Activated CD4-positive, alpha-beta memory T cell treated with anti-CD3 and anti-CD28 coated beads for 36 hours (primary cell): ENCODE measurements at regions not wholly inside any gene's neighbourhood (a gene's known extent, or its start where the extent isn't known, plus 50 kb on each side); places are given as distances from the start of the nearest gene placed in this dataset.
A peak's percentile ranks its signal among the peaks of the same experiment; 100 is the strongest.

Experiments used
- CTCF ChIA-PET: fragments of 350-600 bp; sonication (Branson Sonifier 250); formaldehyde crosslinking; loops from one replicate; lab custom pipeline; 2021; ENCODE audit warnings: antibody characterized with exemption, inconsistent platforms; lab: Charles Lee
- POLR2A ChIA-PET: fragments of 350-600 bp; sonication (Branson Sonifier 250); formaldehyde crosslinking; loops from one replicate; lab custom pipeline; 2021; ENCODE audit warnings: antibody characterized with exemption; lab: Charles Lee
- DNase-seq: peaks from one replicate; pipeline ENCODE4 v3.0.0-alpha.2; 2020
- H3K27ac Mint-ChIP-seq: one replicate; pipeline ENCODE4 v1.8.0; 2021; ENCODE audit warnings: mixed read lengths
- H3K27me3 Mint-ChIP-seq: one replicate; pipeline ENCODE4 v1.8.0; 2021; ENCODE audit warnings: mixed read lengths
- H3K36me3 Mint-ChIP-seq: one replicate; pipeline ENCODE4 v1.8.0; 2021; ENCODE audit warnings: mixed read lengths
- H3K4me1 Mint-ChIP-seq: one replicate; pipeline ENCODE4 v1.8.0; 2021; ENCODE audit warnings: low read depth, mixed read lengths
- H3K4me3 Mint-ChIP-seq: one replicate; pipeline ENCODE4 v1.8.0; 2021; ENCODE audit warnings: mild to moderate bottlenecking, mixed read lengths
- H3K9me3 Mint-ChIP-seq: one replicate; pipeline ENCODE4 v1.8.0; 2021; ENCODE audit warnings: mixed read lengths
- intact Hi-C: fragments of 100-400 bp; cut with micrococcal nuclease; formaldehyde crosslinking; loops from one replicate; pipeline ENCODE4 v1.15.1; 2023

- ChIA-PET POLR2A (interaction anchor here (1.7 kb wide), 1 partner anchor 12 kb away, joined by 4 read pairs; no protein-coding TSS in a partner anchor), CTCF (interaction anchor here (0.7 to 1.4 kb wide), 3 partner anchors 11 to 85 kb away, joined by 3 to 4 read pairs (median 3); no protein-coding TSS in a partner anchor)
- Mint-ChIP-seq H3K9me3 (no peaks in the 10 kb centered on the region), H3K27ac (no peak overlapping the region), H3K4me3 (no peak overlapping the region), H3K36me3 (no peaks in the 10 kb centered on the region), H3K27me3 (no peaks in the 10 kb centered on the region), H3K4me1 (peaks cover 82% of the 10 kb centered on the region)
- DNase-seq, result no peak
- intact Hi-C loops, result loop anchor here (10.0 kb wide), 1 partner anchor 172 kb away; no protein-coding TSS in a partner anchor
Measured at GRCh38 chr12:92042791-92043531, 102.7 kb downstream of the BTG1 start.

DNA sequence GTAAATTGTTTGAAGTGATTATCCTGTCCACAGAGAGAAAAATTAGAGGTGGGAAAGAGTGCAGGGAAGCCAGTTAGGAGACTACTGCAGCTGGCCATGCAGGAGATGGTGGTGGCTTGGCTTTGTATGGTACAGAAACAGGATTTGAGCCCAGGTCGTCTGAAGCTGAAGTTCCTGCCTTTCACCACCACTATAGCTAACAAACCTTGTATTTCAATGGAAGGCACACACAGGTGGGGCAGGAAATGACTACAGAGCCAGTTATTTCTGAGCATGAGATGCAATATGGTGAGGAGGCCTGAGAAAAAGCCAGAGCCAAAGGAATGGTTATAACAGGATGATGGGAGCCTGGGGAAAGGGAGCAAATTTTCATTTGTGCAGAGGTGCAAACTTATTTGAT is 103.9 kb downstream of the BTG1 start:
- Mint-ChIP-seq H3K9me3 (no peaks in the 10 kb centered on the region), H3K27ac (peak overlapping the region; percentile 60), H3K36me3 (no peaks in the 10 kb centered on the region), H3K27me3 (no peaks in the 10 kb centered on the region), H3K4me1 (peaks cover 80% of the 10 kb centered on the region), H3K4me3 (no peak overlapping the region)
- CTCF ChIA-PET, result interaction anchor here (1.1 to 1.4 kb wide), 2 partner anchors 11 to 13 kb away, joined by 3 to 4 read pairs; no protein-coding TSS in a partner anchor
- DNase-seq, result peak; percentile 42
- intact Hi-C loops, result loop anchor here (10.0 kb wide), 1 partner anchor 173 kb away; no protein-coding TSS in a partner anchor
- POLR2A ChIA-PET, result interaction anchor here (1.0 to 1.7 kb wide), 2 partner anchors 11 to 103 kb away, joined by 4 to 5 read pairs; no protein-coding TSS in a partner anchor

GRCh38 chr12:92039046-92039445 is 106.6 kb downstream of the BTG1 start:
- DNase-seq, result no peak
- Mint-ChIP-seq H3K4me1 (peaks cover 81% of the 10 kb centered on the region), H3K4me3 (no peak overlapping the region), H3K27ac (no peak overlapping the region), H3K9me3 (no peaks in the 10 kb centered on the region), H3K36me3 (no peaks in the 10 kb centered on the region), H3K27me3 (no peaks in the 10 kb centered on the region)
- ChIA-PET CTCF (interaction anchor here (0.6 kb wide), 1 partner anchor 503 kb away, joined by 3 read pairs; no protein-coding TSS in a partner anchor), POLR2A (interaction anchor here (1.8 kb wide), 1 partner anchor 9 kb away, joined by 4 read pairs; no protein-coding TSS in a partner anchor)
- intact Hi-C loops, result no loop called here

DNA sequence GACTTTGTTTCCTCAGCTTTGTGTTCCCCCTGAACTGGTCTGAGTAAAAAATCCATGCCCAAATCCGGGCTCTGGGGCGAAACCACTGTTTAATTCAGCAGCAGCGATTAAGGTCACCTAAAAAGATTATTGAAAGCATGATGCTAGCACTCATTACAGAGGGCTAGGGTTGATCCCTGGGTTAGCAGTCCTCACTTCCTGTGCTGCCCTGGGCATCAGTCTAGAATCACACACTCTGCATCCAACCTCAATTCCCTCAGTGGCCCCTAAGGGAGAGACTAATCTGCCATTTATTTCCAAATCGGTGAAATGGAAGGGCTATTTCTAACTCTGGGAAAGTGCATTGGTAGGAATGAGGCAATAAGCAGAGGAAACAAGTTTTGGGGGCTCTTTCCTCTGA is 107.2 kb downstream of the BTG1 start:
- intact Hi-C loops, result no loop called here
- no peak for DNase-seq
- Mint-ChIP-seq H3K4me1 (peaks cover 82% of the 10 kb centered on the region), H3K27me3 (no peaks in the 10 kb centered on the region), H3K4me3 (no peak overlapping the region), H3K27ac (no peak overlapping the region), H3K36me3 (no peaks in the 10 kb centered on the region), H3K9me3 (no peaks in the 10 kb centered on the region)
- ChIA-PET POLR2A (no interaction called here), CTCF (no interaction called here)

DNA sequence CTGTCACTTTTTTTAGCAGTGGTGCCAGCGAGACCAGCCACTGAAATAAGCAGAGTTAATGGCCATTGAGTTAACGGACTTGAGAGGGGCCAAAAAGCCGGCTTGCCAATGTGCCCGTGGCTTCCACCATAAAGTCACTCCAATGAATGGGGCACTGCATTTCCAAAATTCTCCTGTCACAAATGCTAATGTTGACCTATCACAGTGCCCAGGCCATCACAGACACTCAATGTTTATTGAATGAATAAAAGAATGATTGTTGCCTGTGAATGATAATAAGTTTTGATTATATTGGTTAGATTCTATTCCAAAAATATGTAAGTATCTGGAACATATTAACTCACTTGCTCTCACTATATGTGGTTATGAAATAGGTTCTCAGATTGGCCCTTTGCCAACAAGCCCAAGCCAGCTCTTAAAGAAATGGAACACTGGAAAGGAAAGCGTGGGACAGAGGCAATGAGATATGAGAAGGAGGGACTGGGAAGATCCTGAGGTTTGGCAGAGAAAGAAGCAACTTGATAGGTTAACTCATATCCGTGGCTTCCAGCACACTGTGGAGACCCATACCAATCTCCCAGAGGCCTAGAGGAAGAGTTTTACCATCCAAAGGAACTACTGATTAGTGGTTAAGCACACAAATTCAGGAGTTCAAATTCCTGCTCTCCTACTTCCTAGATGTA is 108.7 kb downstream of the BTG1 start:
- Mint-ChIP-seq H3K4me3 (no peak overlapping the region), H3K27ac (no peak overlapping the region), H3K36me3 (peaks cover 5% of the 10 kb centered on the region), H3K27me3 (no peaks in the 10 kb centered on the region), H3K4me1 (peaks cover 81% of the 10 kb centered on the region), H3K9me3 (peaks cover 5% of the 10 kb centered on the region)
- POLR2A ChIA-PET, result interaction anchor here (0.7 kb wide), 1 partner anchor 12 kb away, joined by 4 read pairs; no protein-coding TSS in a partner anchor
- DNase-seq, result no peak
- intact Hi-C loops, result no loop called here
- CTCF ChIA-PET, result no interaction called here

DNA sequence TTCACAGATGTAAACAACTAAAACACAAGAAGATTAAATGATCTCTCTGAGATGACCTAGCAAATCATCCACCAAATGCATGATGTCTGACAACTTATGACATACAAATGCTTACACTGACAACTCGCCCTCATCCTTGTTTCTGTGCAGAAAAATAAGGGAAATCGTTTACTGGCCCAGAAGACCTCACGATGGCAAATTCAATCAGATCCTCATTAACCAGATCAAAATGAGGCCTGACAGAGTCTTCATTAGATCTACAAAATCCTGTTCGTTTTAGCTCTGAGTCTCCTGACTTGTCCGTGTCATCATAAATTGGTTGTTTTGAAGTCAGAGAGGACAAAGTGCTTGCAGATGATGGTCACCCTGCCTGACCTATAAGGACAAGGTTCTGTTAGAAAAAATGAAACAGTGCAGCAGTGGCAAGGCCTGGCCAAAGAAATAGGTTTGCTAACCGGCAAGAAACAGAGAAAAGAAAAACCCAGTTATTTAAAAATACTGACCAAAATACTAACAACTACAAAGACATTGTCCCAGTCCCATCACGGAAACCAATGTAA is 109.5 kb downstream of the BTG1 start:
- Mint-ChIP-seq H3K4me3 (peak overlapping the region; percentile 84), H3K9me3 (peaks cover 5% of the 10 kb centered on the region), H3K4me1 (peaks cover 83% of the 10 kb centered on the region), H3K27ac (peak overlapping the region; percentile 78), H3K27me3 (no peaks in the 10 kb centered on the region), H3K36me3 (peaks cover 5% of the 10 kb centered on the region)
- ChIA-PET CTCF (no interaction called here), POLR2A (interaction anchor here (0.7 kb wide), 1 partner anchor 13 kb away, joined by 4 read pairs; no protein-coding TSS in a partner anchor)
- intact Hi-C loops, result no loop called here
- no peak for DNase-seq

DNA sequence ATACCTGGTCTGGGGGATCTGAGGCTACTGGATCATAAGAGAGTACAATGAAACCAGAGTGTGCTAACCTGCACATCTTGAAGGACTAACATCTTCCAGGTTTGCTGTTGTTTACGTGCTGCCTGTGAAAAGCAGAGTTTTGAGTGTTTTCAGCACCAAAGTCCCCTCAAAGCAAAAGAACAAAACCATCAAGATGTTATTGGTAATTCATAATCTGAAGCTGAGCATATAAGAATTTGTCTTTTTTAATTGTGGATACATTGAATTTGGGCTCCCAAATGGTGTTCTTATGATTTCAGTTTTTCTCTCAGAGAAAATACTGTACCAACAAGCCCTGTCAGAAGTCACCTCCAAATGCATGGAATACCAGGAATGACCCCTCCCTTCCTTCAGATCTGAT is 110.2 kb downstream of the BTG1 start:
- no peaks in the 10 kb centered on the region for H3K27me3 Mint-ChIP-seq
- H3K4me1 Mint-ChIP-seq, result peaks cover 82% of the 10 kb centered on the region
- peaks cover 5% of the 10 kb centered on the region for H3K9me3 Mint-ChIP-seq
- ChIA-PET POLR2A (no interaction called here), CTCF (no interaction called here)
- DNase-seq, result no peak
- peaks cover 5% of the 10 kb centered on the region for H3K36me3 Mint-ChIP-seq
- peak overlapping the region; percentile 78 for H3K27ac Mint-ChIP-seq
- peak overlapping the region; percentile 84 for H3K4me3 Mint-ChIP-seq
- intact Hi-C loops, result loop anchor here (1.0 to 2.0 kb wide), 2 partner anchors 9 to 109 kb away; partner anchors contain the start of gene BTG1

GRCh38 chr12:92034858-92035401 is 110.7 kb downstream of the BTG1 start:
- peaks cover 83% of the 10 kb centered on the region for H3K4me1 Mint-ChIP-seq
- peaks cover 5% of the 10 kb centered on the region for H3K36me3 Mint-ChIP-seq
- peak overlapping the region; percentile 78 for H3K27ac Mint-ChIP-seq
- H3K4me3 Mint-ChIP-seq, result peak overlapping the region; percentile 84
- CTCF ChIA-PET, result no interaction called here
- no peaks in the 10 kb centered on the region for H3K27me3 Mint-ChIP-seq
- POLR2A ChIA-PET, result interaction anchor here (1.6 kb wide), 1 partner anchor 111 kb away, joined by 8 read pairs; the partner anchor contains the start of gene BTG1
- intact Hi-C loops, result loop anchor here (1.0 to 5.0 kb wide), 3 partner anchors 9 to 367 kb away; partner anchors contain the start of gene BTG1
- peaks cover 5% of the 10 kb centered on the region for H3K9me3 Mint-ChIP-seq
- peak; percentile 66 for DNase-seq

DNA sequence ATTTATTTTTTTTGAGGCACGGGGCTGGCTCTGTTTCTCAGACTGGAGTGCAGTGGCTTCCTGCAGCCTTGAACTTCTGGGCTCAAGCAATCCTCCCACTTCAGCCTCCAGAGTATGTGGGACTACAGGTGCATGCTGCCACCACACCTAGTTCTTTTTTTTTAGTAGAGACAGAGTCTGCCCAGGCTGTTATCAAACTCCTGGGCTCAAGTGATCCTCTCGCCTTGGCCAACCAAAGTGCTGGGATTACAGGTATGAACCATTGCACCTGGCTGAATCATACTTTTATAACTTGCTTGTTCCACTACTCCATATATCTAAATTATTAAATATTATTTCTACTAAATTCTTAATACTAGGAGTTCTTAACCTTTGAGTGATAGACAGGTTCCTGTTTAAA is 111.6 kb downstream of the BTG1 start:
- CTCF ChIA-PET, result no interaction called here
- DNase-seq, result no peak
- H3K27me3 Mint-ChIP-seq, result no peaks in the 10 kb centered on the region
- no peak overlapping the region for H3K4me3 Mint-ChIP-seq
- POLR2A ChIA-PET, result interaction anchor here (1.6 kb wide), 1 partner anchor 111 kb away, joined by 8 read pairs; the partner anchor contains the start of gene BTG1
- H3K36me3 Mint-ChIP-seq, result peaks cover 5% of the 10 kb centered on the region
- H3K9me3 Mint-ChIP-seq, result peaks cover 5% of the 10 kb centered on the region
- H3K4me1 Mint-ChIP-seq, result peaks cover 88% of the 10 kb centered on the region
- intact Hi-C loops, result loop anchor here (2.0 to 5.0 kb wide), 2 partner anchors 111 to 368 kb away; partner anchors contain the start of gene BTG1
- H3K27ac Mint-ChIP-seq, result no peak overlapping the region

DNA sequence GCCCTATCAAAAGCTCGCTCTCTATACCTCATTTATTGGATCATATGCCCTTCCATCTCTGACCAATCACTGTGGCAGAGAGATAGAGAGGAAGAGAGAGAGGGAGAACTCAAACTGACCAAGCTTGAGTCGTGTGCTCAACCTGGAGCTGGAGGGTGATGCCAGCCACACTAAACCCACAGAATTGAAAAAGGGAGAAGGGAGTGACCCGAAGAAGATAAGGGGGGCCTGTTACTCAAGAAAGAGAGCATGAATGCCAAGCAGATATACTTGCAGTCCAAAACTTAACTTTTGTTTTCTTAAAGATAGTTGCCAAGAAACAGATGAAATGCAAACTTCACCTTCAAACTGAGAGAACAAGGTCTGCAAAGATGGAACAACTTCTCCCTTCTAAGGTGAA is 112.7 kb downstream of the BTG1 start:
- ChIA-PET POLR2A (interaction anchor here (3.8 kb wide), 1 partner anchor 112 kb away, joined by 35 read pairs; the partner anchor contains the start of gene BTG1), CTCF (interaction anchor here (0.9 kb wide), 1 partner anchor 24 kb away, joined by 3 read pairs; no protein-coding TSS in a partner anchor)
- intact Hi-C loops, result loop anchor here (5.0 kb wide), 1 partner anchor 369 kb away; no protein-coding TSS in a partner anchor
- H3K4me1 Mint-ChIP-seq, result peaks cover 89% of the 10 kb centered on the region
- DNase-seq, result no peak
- H3K4me3 Mint-ChIP-seq, result no peak overlapping the region
- no peaks in the 10 kb centered on the region for H3K27me3 Mint-ChIP-seq
- H3K36me3 Mint-ChIP-seq, result peaks cover 5% of the 10 kb centered on the region
- peaks cover 5% of the 10 kb centered on the region for H3K9me3 Mint-ChIP-seq
- H3K27ac Mint-ChIP-seq, result peak overlapping the region; percentile 77

- no peak overlapping the region for H3K4me3 Mint-ChIP-seq
- intact Hi-C loops, result loop anchor here (5.0 kb wide), 1 partner anchor 370 kb away; no protein-coding TSS in a partner anchor
- CTCF ChIA-PET, result interaction anchor here (1.0 to 1.2 kb wide), 2 partner anchors 11 to 221 kb away, joined by 3 read pairs; no protein-coding TSS in a partner anchor
- DNase-seq, result no peak
- no peaks in the 10 kb centered on the region for H3K27me3 Mint-ChIP-seq
- peaks cover 5% of the 10 kb centered on the region for H3K9me3 Mint-ChIP-seq
- H3K36me3 Mint-ChIP-seq, result peaks cover 5% of the 10 kb centered on the region
- peaks cover 89% of the 10 kb centered on the region for H3K4me1 Mint-ChIP-seq
- peak overlapping the region; percentile 67 for H3K27ac Mint-ChIP-seq
- POLR2A ChIA-PET, result interaction anchor here (3.8 kb wide), 1 partner anchor 112 kb away, joined by 35 read pairs; the partner anchor contains the start of gene BTG1
Measured at GRCh38 chr12:92032101-92032500, 113.5 kb downstream of the BTG1 start.
